ENCODE measurements at regions not wholly inside any gene's neighbourhood (a gene's known extent, or its start where the extent isn't known, plus 50 kb on each side); places are given as distances from the start of the nearest gene placed in this dataset.
"Not testable (repeated sequence)": the region's sequence is repeated elsewhere in the genome, so short reads cannot be mapped to it uniquely, and the experiment has no call there.

DNA sequence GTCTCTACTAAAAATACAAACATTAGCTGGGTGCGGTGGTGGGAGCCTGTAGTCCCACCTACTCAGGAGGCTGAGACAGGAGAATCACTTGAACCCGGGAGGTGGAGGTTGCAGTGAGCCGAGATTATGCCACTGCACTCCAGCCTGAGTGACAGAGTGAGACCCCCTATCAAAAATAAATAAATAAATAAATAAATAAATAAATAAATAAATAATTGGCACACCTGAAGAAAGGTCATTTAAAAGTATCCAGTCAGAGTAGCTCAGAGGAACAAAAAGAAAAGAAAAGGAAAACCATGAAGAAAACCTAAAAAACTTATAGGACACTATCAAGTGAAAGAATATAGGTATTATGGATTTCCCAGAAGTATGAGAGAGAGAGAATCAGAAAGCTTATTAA, 330.1 kb upstream of the AR start:
- DNase-seq (ENCODE audit: low read depth): not testable (repeated sequence)

DNA sequence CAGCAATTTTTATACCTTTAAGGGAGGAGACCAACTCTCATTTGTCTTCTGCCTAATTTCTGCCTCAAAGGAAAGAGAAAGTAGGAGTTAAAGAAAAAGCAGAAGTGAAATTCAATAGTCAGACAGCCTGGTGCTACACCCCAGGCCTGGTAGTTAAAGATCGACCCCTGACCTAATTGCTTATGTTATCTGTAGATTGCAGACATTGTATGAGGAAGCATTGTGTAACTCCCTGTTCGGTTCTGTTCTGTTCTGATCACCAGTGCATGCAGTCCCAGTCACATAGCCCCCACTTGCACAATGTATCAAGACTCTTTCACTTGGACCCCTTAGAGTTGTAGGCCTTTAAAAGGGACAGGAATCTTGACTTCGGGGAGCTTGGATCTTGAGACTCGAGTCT, 335.9 kb upstream of the AR start:
- no peak for DNase-seq (ENCODE audit: low read depth)

DNA sequence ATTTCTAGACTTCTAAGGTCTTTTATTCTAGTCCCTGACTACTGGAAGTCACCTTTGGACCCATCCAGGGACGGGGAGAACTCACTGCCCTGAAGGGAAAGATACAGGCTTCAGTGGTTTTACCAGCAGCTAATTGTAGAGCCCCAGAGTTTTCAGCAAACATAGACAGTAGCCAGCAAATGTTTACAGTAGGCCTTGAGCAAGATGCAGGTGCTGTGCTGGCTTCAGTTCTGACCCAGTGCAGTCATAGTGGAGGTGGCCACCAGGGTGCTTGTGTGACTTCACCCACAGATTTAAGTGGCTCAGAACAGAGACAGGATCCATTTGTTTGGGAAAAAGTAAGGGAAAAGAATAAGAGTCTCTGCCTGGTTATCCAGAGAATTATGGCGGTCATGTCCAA, 384.4 kb upstream of the AR start:
- DNase-seq (ENCODE audit: low read depth): no peak

DNA sequence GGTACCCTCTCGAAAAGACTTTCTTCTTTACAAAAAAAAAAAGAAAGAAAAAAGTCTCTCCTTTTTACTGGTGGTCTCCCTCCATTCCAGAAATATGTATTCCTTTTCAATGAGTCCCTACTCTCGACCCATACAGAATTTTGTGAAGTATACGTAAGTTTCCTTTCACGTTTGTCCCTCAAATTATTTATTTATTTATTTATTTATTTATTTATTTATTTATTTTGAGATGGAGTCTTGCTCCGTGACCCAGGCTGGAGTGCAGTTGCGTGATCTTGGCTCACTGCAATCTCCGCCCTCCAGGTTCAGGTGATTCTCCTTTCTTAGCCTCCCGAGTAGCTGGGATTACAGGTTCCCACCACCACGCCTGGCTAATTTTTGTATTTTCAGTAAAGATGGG, 429.2 kb upstream of the AR start:
- no peak for DNase-seq (ENCODE audit: low read depth)

DNA sequence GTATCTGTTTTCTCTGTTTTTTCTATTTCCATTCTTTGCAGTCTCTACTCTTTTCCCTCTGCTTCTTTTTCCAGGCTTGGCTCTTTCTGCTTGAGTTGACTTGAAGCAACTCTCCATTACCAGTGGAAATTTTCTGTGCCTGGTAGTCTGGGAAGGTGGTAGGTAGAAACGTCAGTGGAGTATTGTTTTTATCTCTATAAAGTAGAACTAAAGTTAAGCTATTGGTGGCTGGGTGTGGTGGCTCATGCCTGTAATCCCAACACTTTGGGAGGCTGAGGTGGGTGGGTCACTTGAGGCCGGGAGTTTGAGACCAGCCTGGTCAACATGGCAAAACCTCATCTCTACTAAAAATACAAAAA, 438.1 kb upstream of the AR start:
- DNase-seq (ENCODE audit: low read depth): no peak

DNA sequence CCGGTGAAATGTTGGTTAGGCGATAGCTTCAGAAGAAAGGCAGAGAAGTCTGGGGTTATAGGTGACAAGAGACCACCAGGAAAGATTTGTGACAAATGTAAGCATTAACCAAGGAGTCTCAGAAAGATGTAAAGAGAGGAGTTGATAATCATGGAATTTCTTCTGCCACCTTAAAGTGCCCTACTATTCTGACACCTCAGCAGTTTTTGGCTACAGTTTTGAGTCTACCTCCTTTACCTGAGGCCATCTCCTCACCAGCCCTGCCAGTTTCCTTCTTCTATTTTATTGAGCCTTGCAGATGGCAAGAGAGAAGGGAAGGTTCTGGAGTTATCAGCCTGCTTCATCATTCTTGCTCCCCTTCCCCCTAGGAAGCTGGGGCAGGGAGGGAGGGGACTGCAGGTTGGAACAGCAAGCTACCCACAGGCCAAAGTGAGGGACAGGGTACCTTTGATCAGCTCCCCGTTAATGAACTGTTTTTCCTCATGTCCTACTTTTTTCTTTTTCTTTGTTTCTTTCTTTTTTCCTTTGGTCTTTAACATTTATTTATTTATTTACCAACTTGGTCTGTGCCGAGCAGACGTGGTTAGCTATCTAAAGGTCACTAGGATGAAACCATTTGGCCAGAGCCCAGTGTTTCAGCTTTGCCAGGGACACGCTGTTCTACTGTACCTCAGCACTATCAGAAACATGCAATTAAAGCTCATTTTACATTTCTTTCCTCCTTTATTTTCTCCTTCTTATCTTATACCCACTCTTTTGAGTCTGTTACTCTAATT, 438.7 kb upstream of the AR start:
- DNase-seq (ENCODE audit: low read depth): no peak

DNA sequence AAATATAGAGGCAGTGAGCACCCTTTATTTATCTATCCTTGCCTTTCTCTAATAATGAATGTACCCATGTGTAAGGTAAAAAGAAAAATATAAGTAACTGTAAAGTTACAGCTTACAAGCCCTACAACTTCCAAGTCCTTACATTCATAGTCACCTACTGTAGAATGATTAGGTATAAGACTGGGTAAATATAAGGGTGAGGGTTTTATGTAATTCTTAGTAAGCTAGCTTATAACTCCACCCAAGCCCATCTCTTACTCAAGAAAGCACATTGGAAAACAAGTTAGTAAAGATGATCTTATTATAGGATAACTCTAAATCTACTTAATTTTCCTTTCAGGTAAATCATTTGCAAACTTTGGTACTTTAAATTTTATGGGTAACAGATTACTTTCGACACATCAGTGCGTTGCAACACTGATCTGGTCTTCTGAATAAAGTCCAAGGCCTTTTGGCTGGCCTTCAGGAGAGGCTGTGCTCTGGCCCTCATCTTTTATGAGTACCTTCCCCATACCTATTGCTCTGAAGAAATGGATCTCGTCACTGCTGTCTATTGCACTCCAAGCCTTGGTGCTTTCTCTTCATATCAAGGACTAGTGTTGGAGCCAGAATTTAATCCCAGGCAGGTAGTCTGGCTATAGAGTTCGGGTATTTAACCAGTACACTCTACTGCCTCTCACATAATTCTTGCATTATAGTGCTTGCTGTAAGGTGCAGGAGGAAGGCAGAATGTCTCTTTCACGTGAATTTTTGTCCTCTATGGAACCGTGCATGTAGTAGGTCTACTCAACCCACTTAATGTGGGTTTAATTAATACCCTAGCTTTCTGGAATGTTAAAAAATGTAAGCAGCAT, 443.6 kb upstream of the AR start:
- no peak for DNase-seq (ENCODE audit: low read depth)

DNA sequence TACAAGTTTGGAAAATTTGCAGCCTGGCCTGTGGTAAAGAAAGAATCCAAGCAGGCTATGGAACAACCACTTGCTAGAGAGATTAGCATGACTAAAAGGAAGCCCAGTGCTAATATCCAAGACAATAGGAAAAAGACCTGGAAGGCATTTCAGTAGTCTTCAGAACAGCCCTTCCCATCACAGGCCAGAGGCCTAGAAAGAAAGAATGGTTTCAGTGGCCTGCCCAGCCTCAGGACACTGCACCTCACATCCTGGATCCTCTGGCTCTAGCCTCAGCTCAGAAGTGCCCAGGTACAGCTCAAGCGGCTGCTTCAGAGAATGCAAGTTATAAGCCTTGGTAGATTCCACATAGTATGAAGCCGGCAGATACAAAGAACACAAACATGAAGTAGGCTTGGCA, 449.8 kb upstream of the AR start:
- DNase-seq (ENCODE audit: low read depth): no peak

DNA sequence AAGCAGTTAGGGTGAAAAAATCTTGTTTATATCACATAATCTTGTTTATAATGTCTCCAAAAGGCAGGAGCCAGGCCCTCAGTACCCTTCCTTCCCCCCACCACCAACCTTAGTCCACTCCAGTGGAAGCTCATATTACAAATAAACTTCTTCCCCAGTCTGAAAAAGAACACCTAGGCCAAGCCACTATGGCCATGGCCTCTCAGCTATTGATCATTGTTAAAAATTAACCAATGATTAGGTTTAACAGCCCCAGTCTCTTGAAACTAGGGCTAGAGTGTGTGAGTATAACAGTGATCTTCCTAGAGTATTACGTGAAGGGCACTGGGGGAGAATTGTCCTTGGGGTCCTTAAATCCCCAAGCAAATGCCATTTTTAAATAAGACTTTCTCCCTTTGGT, 411.9 kb upstream of the EDA2R start:
- no peak for DNase-seq (ENCODE audit: low read depth)

DNA sequence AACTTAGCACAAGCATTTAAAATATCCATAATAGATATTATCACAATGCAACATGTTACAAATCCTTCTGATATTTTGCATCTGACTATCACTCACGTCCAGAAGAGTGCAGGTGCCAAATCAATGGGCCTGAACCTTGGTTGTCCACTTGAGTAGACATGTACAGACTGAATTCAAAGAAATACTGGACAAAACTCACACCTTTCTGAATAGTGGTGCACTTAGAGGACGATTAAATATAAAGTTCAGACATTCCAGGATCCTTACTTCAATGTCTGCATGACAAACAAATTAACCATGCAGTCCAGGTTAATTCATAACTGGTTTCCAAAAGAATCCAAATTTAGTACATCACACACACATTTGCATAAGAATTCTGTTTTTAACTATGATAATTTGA, 406.0 kb upstream of the EDA2R start:
- no peak for DNase-seq (ENCODE audit: low read depth)

DNA sequence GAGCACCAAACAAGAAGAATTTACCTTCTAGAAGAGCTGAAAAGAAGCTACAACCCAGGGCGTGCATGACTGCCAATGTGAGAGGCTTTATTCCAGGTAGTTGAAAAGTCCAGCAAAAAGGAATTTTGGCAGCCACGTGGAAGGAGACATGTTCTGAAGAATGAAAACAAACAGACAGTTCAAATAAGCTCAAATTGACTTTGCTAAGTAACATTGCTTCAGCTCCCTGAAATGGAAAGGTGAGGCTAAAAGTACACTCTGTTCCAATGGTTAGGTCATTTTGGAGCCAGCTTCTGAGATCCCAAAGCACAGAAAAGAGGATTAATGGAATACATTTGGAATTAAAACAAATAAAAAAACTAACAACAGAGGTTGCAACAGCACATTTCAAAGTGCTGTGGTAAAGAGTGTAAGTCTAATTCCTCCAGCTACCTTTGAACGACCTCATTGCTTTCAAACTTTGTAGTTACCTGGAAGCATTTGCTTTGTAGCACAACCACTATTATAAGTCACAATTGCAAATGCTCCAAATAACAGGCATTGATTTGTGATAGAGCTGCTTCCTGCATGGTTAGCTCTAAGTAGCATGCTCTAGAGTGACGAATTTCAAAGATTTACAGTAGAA, 405.3 kb upstream of the EDA2R start:
- no peak for DNase-seq (ENCODE audit: low read depth)

DNA sequence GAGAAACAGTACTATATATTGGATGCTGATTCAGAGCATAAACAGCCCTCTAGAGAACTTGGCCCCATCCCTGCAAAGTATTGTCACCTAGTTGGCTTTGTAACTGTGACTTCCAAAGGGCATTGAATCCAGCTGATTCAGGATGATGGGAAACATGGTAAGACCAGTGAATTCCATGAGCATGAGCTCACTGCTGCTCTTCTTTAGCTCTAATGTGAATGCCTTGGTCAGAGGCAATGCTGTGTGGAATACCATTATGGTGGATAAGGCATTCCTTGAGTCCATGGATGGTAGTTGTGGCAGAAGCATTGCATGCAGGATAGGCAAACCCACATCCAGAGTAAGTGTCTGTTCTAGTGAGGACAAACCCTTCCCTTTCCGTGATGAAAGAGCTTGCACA, 365.6 kb upstream of the EDA2R start:
- no peak for DNase-seq (ENCODE audit: low read depth)

DNA sequence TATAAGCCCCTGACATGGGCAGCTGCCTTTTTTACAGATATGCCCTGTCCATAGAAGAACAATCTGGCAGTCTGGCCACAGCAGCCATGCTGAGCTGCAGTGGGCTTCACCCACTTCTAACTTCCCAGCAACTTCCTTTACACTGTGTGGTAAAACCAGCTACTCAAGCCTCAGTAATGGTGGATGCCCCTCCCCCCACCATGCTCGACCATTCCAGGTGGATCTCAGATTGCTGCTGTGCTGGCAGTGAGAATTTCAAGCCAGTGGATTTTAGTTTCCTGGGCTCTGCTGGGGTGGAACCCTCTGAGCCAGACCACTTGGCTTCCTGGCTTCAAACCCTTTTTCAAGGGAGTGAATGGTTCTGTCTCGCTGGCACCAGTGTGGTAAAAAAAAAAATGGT, 355.9 kb upstream of the EDA2R start:
- DNase-seq (ENCODE audit: low read depth): no peak

DNA sequence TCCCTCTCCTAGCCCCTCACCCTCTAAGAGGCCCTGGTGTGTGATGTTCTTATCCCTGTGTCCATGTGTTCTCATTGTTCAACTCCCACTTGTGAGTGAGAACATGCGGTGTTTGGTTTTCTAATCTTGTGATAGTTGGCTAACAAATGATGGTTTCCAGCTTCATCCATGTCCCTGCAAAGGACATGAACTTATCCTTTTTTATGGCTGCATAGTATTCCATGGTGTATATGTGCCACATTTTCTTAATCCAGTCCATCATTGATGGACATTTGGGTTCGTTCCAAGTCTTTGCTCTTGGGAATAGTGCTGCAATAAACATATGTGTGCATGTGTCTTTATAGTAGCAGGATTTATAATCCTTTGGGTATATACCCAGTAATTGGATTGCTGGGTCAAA, 353.2 kb upstream of the EDA2R start:
- DNase-seq (ENCODE audit: low read depth): not testable (repeated sequence)

DNA sequence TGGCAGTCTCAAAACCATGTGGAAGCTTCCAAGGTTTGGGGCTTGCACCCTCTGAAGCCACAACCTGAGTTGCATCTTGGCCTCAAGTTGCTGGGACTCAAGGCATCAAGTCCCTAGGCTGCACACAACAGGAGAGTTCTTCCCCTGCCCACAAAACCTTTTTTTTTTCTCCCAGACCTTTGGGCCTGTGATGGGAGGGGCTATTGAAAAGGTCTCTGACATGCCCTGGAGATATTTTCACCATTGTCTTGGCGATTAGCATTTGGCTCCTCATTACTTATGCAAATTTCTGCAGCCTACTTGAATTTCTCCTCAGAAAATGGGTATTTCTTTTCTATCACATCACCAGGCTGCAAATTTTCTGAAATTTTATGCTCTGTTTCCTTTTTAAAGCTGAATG, 349.5 kb upstream of the EDA2R start:
- no peak for DNase-seq (ENCODE audit: low read depth)

DNA sequence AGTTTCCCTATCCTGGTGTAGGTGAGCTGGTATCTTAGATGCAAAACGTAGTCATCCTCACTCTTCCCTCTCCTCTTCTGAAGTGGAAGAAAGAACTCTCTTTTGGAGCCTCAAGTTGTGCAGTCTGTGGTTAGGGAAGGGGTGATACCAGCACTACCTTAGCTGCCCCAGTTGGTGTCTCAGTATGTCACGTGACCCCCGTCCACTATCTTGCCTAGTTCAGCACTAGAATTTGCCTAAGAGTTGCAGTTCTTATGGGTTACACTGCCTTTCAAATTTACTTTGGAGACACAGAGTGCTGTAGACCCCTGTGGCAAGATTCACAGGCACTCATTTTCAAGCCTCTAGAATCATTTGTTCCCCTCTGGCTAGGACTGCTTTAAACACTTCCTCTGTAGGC, 322.8 kb upstream of the EDA2R start:
- DNase-seq (ENCODE audit: low read depth): no peak

DNA sequence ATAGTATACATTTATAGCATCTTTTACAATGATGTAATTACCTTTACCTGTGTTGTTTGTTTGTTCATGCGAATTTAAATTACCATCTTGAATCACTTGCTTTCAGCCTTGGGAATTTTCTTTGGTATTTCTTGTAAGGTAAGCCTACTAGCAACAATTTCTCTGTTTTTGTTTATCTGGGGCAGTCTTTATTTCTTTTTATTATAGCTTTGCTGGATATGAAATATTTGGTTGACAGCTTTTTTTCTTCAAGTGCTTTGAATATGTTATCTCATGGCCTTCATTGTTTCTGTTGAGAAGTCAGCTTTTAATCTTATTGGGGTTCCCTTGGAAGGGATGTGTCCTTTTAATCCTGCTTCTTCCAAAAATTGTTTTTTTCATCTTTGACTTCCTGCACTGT, 292.8 kb upstream of the EDA2R start:
- no peak for DNase-seq (ENCODE audit: low read depth)

DNA sequence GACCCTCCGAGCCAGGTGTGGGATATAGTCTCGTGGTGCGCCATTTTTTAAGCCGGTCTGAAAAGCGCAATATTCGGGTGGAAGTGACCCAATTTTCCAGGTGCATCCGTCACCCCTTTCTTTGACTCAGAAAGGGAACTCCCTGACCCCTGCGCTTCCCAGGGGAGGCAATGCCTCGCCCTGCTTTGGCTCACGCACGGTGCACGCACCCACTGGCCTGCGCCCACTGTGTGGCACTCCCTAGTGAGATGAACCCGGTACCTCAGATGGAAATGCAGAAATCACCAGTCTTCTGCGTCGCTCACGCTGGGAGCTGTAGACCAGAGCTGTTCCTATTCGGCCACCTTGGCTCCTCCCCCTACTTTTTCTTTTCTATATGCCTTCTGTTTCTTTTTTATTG, 291.6 kb upstream of the EDA2R start:
- DNase-seq (ENCODE audit: low read depth): not testable (repeated sequence)

DNA sequence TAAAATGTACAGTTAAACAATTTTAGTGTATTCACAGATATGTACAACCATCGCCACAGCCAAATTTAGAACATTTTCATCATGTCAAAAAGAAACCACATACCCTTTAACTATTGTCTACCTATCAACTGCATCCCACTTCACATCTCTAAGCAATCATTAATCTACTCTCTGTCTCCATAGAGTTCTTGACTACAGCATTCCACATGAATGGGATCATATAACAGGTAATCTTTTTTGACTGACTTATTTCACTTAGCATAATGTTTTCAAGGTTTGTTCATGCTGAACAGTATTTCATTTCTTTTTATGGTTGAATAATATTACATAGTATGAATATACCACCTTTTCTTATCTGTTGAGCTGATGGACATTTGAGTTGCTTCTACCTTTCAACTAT, 281.4 kb upstream of the EDA2R start:
- no peak for DNase-seq (ENCODE audit: low read depth)

DNA sequence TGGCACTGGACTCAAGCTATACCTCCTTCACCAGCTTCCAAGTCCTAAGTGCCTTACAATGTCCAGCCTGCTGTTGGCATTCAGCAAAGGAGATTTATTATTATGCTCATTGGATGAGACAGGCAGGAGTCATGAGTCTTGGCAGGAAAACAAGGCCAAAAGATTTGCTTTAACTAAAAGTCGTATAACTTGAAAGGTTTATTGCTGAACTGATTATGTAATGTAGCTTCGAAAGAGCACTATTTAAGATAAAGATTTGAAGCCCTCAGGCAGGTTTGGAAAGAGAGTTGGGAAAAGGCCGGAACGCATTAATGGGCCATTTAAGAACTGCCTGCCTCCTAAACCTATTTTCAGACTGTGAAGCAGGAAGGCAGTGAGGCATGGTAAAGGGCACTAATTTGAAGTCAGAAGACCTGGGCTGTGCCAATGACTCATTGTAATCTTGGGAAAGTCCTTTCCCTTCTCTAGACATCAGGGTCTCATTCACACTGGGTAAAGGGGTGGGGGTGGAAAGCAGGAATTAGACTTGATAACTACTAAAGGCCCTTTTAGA, 280.5 kb upstream of the EDA2R start:
- no peak for DNase-seq (ENCODE audit: low read depth)

DNA sequence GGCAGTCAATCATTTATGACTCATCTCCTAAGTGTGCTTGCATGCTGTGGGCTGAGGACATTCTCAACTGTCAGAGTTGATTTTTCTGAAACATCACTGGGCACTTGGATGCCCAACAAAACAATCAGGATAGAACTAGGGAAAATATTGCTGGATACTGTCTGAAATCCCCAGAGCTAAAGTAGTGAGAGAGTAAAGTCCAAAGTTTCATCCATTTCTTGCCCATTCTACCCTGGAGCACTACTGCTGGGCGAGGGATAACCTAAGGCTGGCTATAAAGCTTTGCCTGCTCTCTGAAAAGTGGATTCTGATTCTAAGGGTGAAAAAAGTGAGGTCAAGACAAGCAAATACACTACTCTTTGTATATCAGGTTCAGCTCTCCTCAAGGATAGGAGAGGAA, 279.6 kb upstream of the EDA2R start:
- no peak for DNase-seq (ENCODE audit: low read depth)

DNA sequence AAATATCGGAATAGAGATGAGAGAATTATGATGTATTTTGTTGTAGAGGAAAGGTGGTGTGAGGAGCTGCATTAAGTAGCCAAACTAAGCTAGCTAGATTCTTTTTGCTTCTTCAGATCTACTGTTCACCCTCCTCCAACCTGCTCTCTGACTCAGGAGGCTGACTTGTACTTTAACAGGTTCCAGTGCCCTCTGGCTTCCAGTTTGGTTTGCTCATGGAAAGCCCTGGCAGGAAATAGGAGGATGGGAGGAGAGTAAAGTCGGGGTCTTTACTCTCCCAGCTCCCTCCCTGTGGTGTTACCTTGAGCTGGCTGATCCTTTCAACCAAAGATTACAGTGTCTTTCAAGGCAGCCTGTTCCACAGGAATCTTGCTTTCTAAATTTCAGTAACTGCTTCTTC, 277.0 kb upstream of the EDA2R start:
- DNase-seq (ENCODE audit: low read depth): no peak

DNA sequence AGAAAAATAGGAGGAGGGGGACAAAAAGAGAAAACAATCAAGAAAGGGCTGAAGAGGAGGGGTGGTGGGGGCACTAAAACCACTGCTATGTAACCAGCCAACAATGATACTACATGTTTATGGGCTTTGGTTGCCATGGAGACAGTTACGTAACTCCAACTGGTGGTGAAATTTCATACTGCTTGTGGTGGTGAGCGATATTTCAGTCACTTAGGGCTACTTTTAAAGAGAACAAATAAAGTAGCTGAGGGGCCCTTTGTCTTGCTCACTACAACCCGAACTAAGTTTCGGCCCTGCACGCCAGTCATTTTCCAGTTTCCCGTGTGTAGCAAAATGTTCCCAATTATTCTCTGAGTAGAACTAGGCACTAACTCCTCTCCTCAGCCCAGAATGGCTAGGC, 275.2 kb upstream of the EDA2R start:
- peak; percentile 3 for DNase-seq (ENCODE audit: low read depth)

Measured in LHCN-M2 (cell line).